K562 (cell line): ENCODE measurements at regions not wholly inside any gene's neighbourhood (a gene's known extent, or its start where the extent isn't known, plus 50 kb on each side); places are given as distances from the start of the nearest gene placed in this dataset.

Experiments used
- CBX1 ChIP-seq: sonication (generic); IDR thresholded peaks from 2 replicates; pipeline ENCODE4 v1.6.1; 2016; ENCODE audit warnings: antibody characterized with exemption, low read depth, mild to moderate bottlenecking
- CTCF ChIP-seq, 3 experiments: IDR thresholded peaks in 2 of 3; conservative IDR thresholded peaks in 1 of 3; 2 replicates each; pipeline ENCODE4 v1.5.1; 2011 to 2012; ENCODE audit warnings: low read length in 3 of 3, mild to moderate bottlenecking in 3 of 3, control low read depth in 2 of 3, improper control_type of control experiment in 1 of 3, inconsistent platforms in 1 of 3, low read depth in 1 of 3, mixed read lengths in 1 of 3, moderate library complexity in 1 of 3; ENCODE audit not compliant: insufficient read depth in 2 of 3
- MAX ChIP-seq: sonication (generic); formaldehyde crosslinking; IDR thresholded peaks from 2 replicates; pipeline ENCODE4 v1.9.0; 2022; ENCODE audit warnings: mild to moderate bottlenecking, missing genetic modification reagents
- POLR2A ChIP-seq: fragments of 450-650 bp; conservative IDR thresholded peaks from 2 replicates; pipeline ENCODE4 v1.6.1; 2016
- TFAP4 ChIP-seq: sonication (generic); formaldehyde crosslinking; IDR thresholded peaks from 2 replicates; pipeline ENCODE4 v1.8.0; 2022; ENCODE audit warnings: missing genetic modification reagents, mild to moderate bottlenecking, moderate library complexity, borderline replicate concordance
- ZBTB33 ChIP-seq: sonication (generic); formaldehyde crosslinking; IDR thresholded peaks from 2 replicates; pipeline ENCODE4 v1.8.1; 2023; ENCODE audit warnings: mild to moderate bottlenecking, missing genetic modification reagents

GRCh38 chr13:86476656-86477055, 677.4 kb upstream of the SLITRK6 start:
- no peak for TF ChIP-seq ZBTB33 (CRISPR knock-in tag)
- TF ChIP-seq TFAP4 = no peak
- no peak for TF ChIP-seq POLR2A
- TF ChIP-seq MAX (CRISPR knock-in tag) = no peak
- TF ChIP-seq CBX1 = no peak
- TF ChIP-seq CTCF (IDR thresholded peaks at IDR 0.05 in 2 of 3, conservative IDR thresholded peaks at IDR 0.05 in 1 of 3; ENCODE audit: insufficient read depth in 2 of 3, low read depth in 1 of 3, low read length in 3 of 3) = no peak
